ENCODE measurements at regions not wholly inside any gene's neighbourhood (a gene's known extent, or its start where the extent isn't known, plus 50 kb on each side); places are given as distances from the start of the nearest gene placed in this dataset.

GRCh38 chr9:107759009-107759822, 269.6 kb upstream of the KLF4 start:
- Histone ChIP-seq H3K27me3 (replicated peaks in 1 of 4; ENCODE audit: control extremely low read depth in 1 of 4, control insufficient read depth in 3 of 4, insufficient read depth in 4 of 4, low read length in 3 of 4) (no peaks in the 10 kb centered on the region), H3K27ac (ENCODE audit: low read length in 2 of 2) (no peak overlapping the region), H3K36me3 (replicated peaks in 1 of 2; ENCODE audit: control extremely low read depth in 1 of 2, control insufficient read depth in 1 of 2, extremely low read depth in 1 of 2, insufficient read depth in 2 of 2, low read length in 1 of 2) (no peaks in the 10 kb centered on the region), H3K4me2 (replicated peaks; ENCODE audit: low read depth, low read length, poor library complexity, severe bottlenecking) (no peak overlapping the region), H2AFZ (ENCODE audit: insufficient read depth, low read depth, low read length, poor library complexity, severe bottlenecking) (no peak overlapping the region), H4K20me1 (ENCODE audit: control insufficient read depth, insufficient read depth, low read length, poor library complexity, severe bottlenecking) (no peaks in the 10 kb centered on the region), H3K9me3 (ENCODE audit: control extremely low read depth in 1 of 3, control insufficient read depth in 2 of 3, insufficient read depth in 1 of 3, low read length in 2 of 3) (no peaks in the 10 kb centered on the region), H3K79me2 (ENCODE audit: control insufficient read depth, insufficient read depth, low read length) (no peaks in the 10 kb centered on the region), H3K4me3 (ENCODE audit: control extremely low read depth in 1 of 5, extremely low read depth in 1 of 5, insufficient read depth in 1 of 5, low read depth in 2 of 5, low read length in 4 of 5) (no peak overlapping the region), H3K4me1 (ENCODE audit: control insufficient read depth in 2 of 2, insufficient read depth in 2 of 2, low read length in 2 of 2) (no peaks in the 10 kb centered on the region), H3K9ac (ENCODE audit: low read length) (no peak overlapping the region)
- ChIA-PET CTCF (no interaction called here), POLR2A (no interaction called here)
- Mint-ChIP-seq H3K9me3 (ENCODE audit: insufficient read depth) (peaks cover 3% of the 10 kb centered on the region), H3K4me3 (no peak overlapping the region), H3K4me1 (peaks cover 4% of the 10 kb centered on the region), H3K27ac (no peak overlapping the region), H3K27me3 (peaks cover 4% of the 10 kb centered on the region)
- no peak for ATAC-seq (ENCODE audit: low read depth)
- intact Hi-C loops (cut with micrococcal nuclease) = no loop called here
- TF ChIP-seq EZH2 (IDR thresholded peaks at IDR 0.05; ENCODE audit: borderline replicate concordance, insufficient read depth, low read depth, low read length, poor library complexity, severe bottlenecking) (no peak), CTCF (IDR thresholded peaks at IDR 0.05) (no peak)
- no peak for DNase-seq
- 85% methylated on average over 4 of the region's 5 CpGs for WGBS (ENCODE audit: insufficient coverage)

- Histone ChIP-seq H2AFZ (ENCODE audit: insufficient read depth, low read depth, low read length, poor library complexity, severe bottlenecking) (no peak overlapping the region), H3K9me3 (ENCODE audit: control extremely low read depth in 1 of 3, control insufficient read depth in 2 of 3, insufficient read depth in 1 of 3, low read length in 2 of 3) (no peaks in the 10 kb centered on the region), H3K79me2 (ENCODE audit: control insufficient read depth, insufficient read depth, low read length) (no peaks in the 10 kb centered on the region), H3K4me1 (ENCODE audit: control insufficient read depth in 2 of 2, insufficient read depth in 2 of 2, low read length in 2 of 2) (no peaks in the 10 kb centered on the region), H3K36me3 (replicated peaks in 1 of 2; ENCODE audit: control extremely low read depth in 1 of 2, control insufficient read depth in 1 of 2, extremely low read depth in 1 of 2, insufficient read depth in 2 of 2, low read length in 1 of 2) (no peaks in the 10 kb centered on the region), H3K27ac (ENCODE audit: low read length in 2 of 2) (no peak overlapping the region), H3K9ac (ENCODE audit: low read length) (no peak overlapping the region), H4K20me1 (ENCODE audit: control insufficient read depth, insufficient read depth, low read length, poor library complexity, severe bottlenecking) (no peaks in the 10 kb centered on the region), H3K4me2 (replicated peaks; ENCODE audit: low read depth, low read length, poor library complexity, severe bottlenecking) (no peak overlapping the region), H3K27me3 (replicated peaks in 1 of 4; ENCODE audit: control extremely low read depth in 1 of 4, control insufficient read depth in 3 of 4, insufficient read depth in 4 of 4, low read length in 3 of 4) (no peaks in the 10 kb centered on the region), H3K4me3 (ENCODE audit: control extremely low read depth in 1 of 5, extremely low read depth in 1 of 5, insufficient read depth in 1 of 5, low read depth in 2 of 5, low read length in 4 of 5) (no peak overlapping the region)
- intact Hi-C loops (cut with micrococcal nuclease) = no loop called here
- Mint-ChIP-seq H3K27me3 (no peaks in the 10 kb centered on the region), H3K9me3 (ENCODE audit: insufficient read depth) (no peaks in the 10 kb centered on the region), H3K4me1 (peaks cover 4% of the 10 kb centered on the region), H3K27ac (no peak overlapping the region), H3K4me3 (no peak overlapping the region)
- TF ChIP-seq CTCF (IDR thresholded peaks at IDR 0.05) (no peak), EZH2 (IDR thresholded peaks at IDR 0.05; ENCODE audit: borderline replicate concordance, insufficient read depth, low read depth, low read length, poor library complexity, severe bottlenecking) (no peak)
- DNase-seq (no peak), ATAC-seq (ENCODE audit: low read depth) (no peak)
- no CpG with 5 or more reads among the region's 1 CpG for WGBS (ENCODE audit: insufficient coverage)
- CTCF ChIA-PET = no interaction called here
- POLR2A ChIA-PET = no interaction called here
Observed at GRCh38 chr9:107756091-107756490, 266.5 kb upstream of the KLF4 start.

Data from B cell (primary cell).